GM23338 (cell line): ENCODE measurements at regions not wholly inside any gene's neighbourhood (a gene's known extent, or its start where the extent isn't known, plus 50 kb on each side); places are given as distances from the start of the nearest gene placed in this dataset.

Source experiments
- CREB1 ChIP-seq: fragments of 250-450 bp; sonication (Bioruptor Pico); IDR thresholded peaks from 2 replicates; pipeline ENCODE4 v1.5.0; 2020; ENCODE audit warnings: low read depth, mild to moderate bottlenecking, moderate library complexity
- CTCF ChIP-seq, 2 experiments: fragments of 200-600 bp in 1 of 2; sonication (generic) in 1 of 2; conservative IDR thresholded peaks; 2 replicates each; pipeline versions ENCODE4 v1.5.1 to v1.6.1; 2016 to 2017; ENCODE audit warnings: antibody characterized with exemption in 2 of 2, low read depth in 2 of 2, mild to moderate bottlenecking in 2 of 2, moderate library complexity in 1 of 2
- EZH2 ChIP-seq: fragments of 200-600 bp; sonication (generic); IDR thresholded peaks from one replicate; pipeline ENCODE4 v1.8.0; 2017; ENCODE audit warnings: antibody characterized with exemption, mild to moderate bottlenecking, low read depth; ENCODE audit not compliant: unreplicated experiment
- EZH2phosphoT487 ChIP-seq: fragments of 200-600 bp; sonication (generic); IDR thresholded peaks from one replicate; pipeline ENCODE4 v1.8.1; 2018; ENCODE audit warnings: antibody characterized with exemption; ENCODE audit not compliant: unreplicated experiment
- JUNB ChIP-seq: IDR thresholded peaks from one replicate; pipeline ENCODE4 v1.6.1; 2016; ENCODE audit warnings: antibody characterized with exemption; ENCODE audit not compliant: unreplicated experiment
- POLR2AphosphoS5 ChIP-seq: IDR thresholded peaks from 2 replicates; pipeline ENCODE4 v1.6.1; 2016; ENCODE audit warnings: antibody characterized with exemption, low read depth
- REST ChIP-seq: IDR thresholded peaks from one replicate; pipeline ENCODE4 v1.6.1; 2018; ENCODE audit warnings: antibody characterized with exemption; ENCODE audit not compliant: unreplicated experiment
- ZNF114 ChIP-seq: fragments of 250-450 bp; sonication (Bioruptor Pico); IDR thresholded peaks from 2 replicates; pipeline ENCODE4 v1.5.0; 2020; ENCODE audit warnings: mild to moderate bottlenecking, moderate library complexity
- ZNF462 ChIP-seq: fragments of 250-450 bp; sonication (Bioruptor Pico); IDR thresholded peaks from 2 replicates; pipeline ENCODE4 v1.5.0; 2020; ENCODE audit warnings: mild to moderate bottlenecking, moderate library complexity

GRCh38 chr18:43389163-43389562 is 111.9 kb upstream of the SYT4 start:
- TF ChIP-seq EZH2 (no peak), EZH2phosphoT487 (no peak), CTCF (conservative IDR thresholded peaks at IDR 0.05; ENCODE audit: low read depth in 2 of 2) (no peak), REST (no peak), ZNF114 (CRISPR knock-in tag) (no peak), POLR2AphosphoS5 (no peak), ZNF462 (no peak), CREB1 (CRISPR knock-in tag) (no peak), JUNB (no peak)
